Neural crest cell (in vitro differentiated cells): ENCODE measurements at regions not wholly inside any gene's neighbourhood (a gene's known extent, or its start where the extent isn't known, plus 50 kb on each side); places are given as distances from the start of the nearest gene placed in this dataset.

Experiments
- DNase-seq: peaks from one replicate; pipeline ENCODE4 v3.0.0; 2021; ENCODE audit warnings: low read depth, mixed read lengths, low spot score
- H3K27ac Mint-ChIP-seq: one replicate; pipeline ENCODE4 v1.8.0; 2021; ENCODE audit warnings: mild to moderate bottlenecking, mixed read lengths; ENCODE audit not compliant: unreplicated experiment
- H3K27me3 Mint-ChIP-seq: 2 replicates; pipeline ENCODE4 v1.8.0; 2021; ENCODE audit warnings: low read depth, mild to moderate bottlenecking, mixed read lengths
- H3K36me3 Mint-ChIP-seq: 2 replicates; pipeline ENCODE4 v1.8.0; 2021; ENCODE audit warnings: low read depth, mild to moderate bottlenecking, mixed read lengths
- H3K4me1 Mint-ChIP-seq: 2 replicates; pipeline ENCODE4 v1.8.0; 2021; ENCODE audit warnings: mixed read lengths
- H3K4me3 Mint-ChIP-seq: one replicate; pipeline ENCODE4 v1.8.0; 2021; ENCODE audit warnings: mild to moderate bottlenecking, mixed read lengths
- H3K9me3 Mint-ChIP-seq: 2 replicates; pipeline ENCODE4 v1.8.0; 2021; ENCODE audit warnings: mixed read lengths
- CTCF ChIP-seq: fragments of 200-600 bp; sonication (generic); conservative IDR thresholded peaks from 2 replicates; pipeline ENCODE4 v1.5.0; 2021; ENCODE audit warnings: antibody characterized with exemption, mild to moderate bottlenecking

DNA sequence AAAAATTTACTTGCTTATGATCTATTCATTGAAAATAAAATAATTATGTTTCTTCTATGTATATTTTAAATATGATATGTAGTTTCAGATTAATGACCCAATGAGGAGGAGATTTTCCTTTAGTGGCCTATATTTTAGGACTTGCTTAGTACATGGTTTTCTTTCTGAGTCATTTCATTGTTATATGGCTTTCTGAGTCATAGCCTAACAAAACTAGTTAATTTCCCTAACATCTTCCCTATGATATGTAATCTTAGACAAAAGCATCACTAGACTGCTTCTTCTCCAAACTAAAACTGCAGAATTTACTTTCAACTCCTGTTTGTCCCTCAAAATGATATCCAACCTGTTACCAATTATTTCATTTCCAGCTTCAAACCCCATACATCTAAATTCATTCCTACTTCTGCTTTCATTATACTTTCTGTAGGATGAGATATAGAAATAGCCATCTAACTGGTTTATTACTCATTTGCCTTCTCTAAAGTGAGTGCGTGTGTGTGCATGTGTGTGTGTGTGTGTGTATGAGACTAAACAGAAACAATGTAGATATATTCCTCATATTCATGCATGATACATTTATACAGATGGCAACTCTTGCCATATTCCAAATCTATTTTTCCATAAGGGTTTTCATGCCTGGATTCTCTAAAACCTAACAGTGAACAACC is 915.0 kb upstream of the GBE1 start:
- Mint-ChIP-seq H3K4me3 (no peak overlapping the region), H3K27me3 (no peaks in the 10 kb centered on the region), H3K36me3 (no peaks in the 10 kb centered on the region), H3K27ac (no peak overlapping the region), H3K9me3 (no peaks in the 10 kb centered on the region), H3K4me1 (no peaks in the 10 kb centered on the region)
- no peak for TF ChIP-seq CTCF
- DNase-seq, result no peak

DNA sequence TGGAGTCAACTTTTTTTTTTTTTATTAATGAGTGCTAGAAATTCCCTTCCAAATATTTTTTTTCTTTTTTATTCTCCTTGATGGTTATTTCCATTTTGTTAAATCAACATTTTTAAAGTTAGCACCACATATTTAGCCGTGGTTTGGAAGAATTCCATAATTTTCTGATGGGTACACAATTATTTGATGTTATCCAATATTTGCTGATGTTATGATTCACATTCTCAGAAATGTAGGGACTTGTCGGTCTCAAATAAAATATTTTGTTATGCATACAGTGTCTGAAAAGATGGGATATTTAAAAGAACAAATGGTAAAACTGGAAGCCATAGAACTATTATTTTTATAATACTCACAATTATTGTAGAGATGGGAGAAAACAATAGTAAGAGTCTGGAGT is 911.5 kb upstream of the GBE1 start:
- no peak for TF ChIP-seq CTCF
- Mint-ChIP-seq H3K36me3 (no peaks in the 10 kb centered on the region), H3K4me3 (no peak overlapping the region), H3K4me1 (no peaks in the 10 kb centered on the region), H3K9me3 (no peaks in the 10 kb centered on the region), H3K27ac (no peak overlapping the region), H3K27me3 (no peaks in the 10 kb centered on the region)
- DNase-seq, result no peak

GRCh38 chr3:82671466-82671865 is 910.0 kb upstream of the GBE1 start:
- Mint-ChIP-seq H3K27ac (no peak overlapping the region), H3K9me3 (peaks cover 2% of the 10 kb centered on the region), H3K4me1 (no peaks in the 10 kb centered on the region), H3K27me3 (no peaks in the 10 kb centered on the region), H3K4me3 (no peak overlapping the region), H3K36me3 (no peaks in the 10 kb centered on the region)
- TF ChIP-seq CTCF, result no peak
- DNase-seq, result no peak

- Mint-ChIP-seq H3K4me3 (no peak overlapping the region), H3K4me1 (peaks cover 12% of the 10 kb centered on the region), H3K27me3 (no peaks in the 10 kb centered on the region), H3K9me3 (peaks cover 3% of the 10 kb centered on the region), H3K36me3 (no peaks in the 10 kb centered on the region), H3K27ac (no peak overlapping the region)
- DNase-seq, result no peak
- TF ChIP-seq CTCF, result no peak
These were observed 893.3 kb upstream of the GBE1 start for GRCh38 chr3:82654708-82655107.

DNA sequence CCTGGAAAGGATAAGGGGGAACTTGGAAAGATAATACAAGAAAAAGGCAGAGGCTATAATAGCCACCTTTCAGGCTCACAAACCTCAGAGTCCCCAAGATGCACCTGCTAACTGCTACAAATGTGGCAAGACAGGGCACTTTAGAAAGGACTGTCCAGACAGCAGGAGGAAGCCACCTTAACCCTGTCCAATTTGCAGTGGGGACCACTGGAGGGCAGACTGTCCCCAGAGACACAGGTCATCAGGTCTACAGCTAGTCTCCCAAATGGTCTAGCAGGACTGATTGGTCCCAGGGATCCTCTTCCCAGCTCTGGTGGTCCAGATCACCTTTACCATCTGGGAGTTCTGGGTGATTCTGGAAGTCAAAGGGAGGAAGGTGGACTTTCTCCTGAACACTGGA is 882.5 kb upstream of the GBE1 start:
- Mint-ChIP-seq H3K36me3 (no peaks in the 10 kb centered on the region), H3K27me3 (no peaks in the 10 kb centered on the region), H3K27ac (no peak overlapping the region), H3K9me3 (peaks cover 8% of the 10 kb centered on the region), H3K4me1 (no peaks in the 10 kb centered on the region), H3K4me3 (no peak overlapping the region)
- DNase-seq, result no peak
- TF ChIP-seq CTCF, result peak; percentile 29
